GM20000 (cell line): ENCODE measurements at regions not wholly inside any gene's neighbourhood (a gene's known extent, or its start where the extent isn't known, plus 50 kb on each side); places are given as distances from the start of the nearest gene placed in this dataset.
"Not testable (repeated sequence)": the region's sequence is repeated elsewhere in the genome, so short reads cannot be mapped to it uniquely, and the experiment has no call there.

Source experiments
- DNase-seq: peaks from one replicate; pipeline ENCODE4 v3.0.0; 2012; ENCODE audit warnings: low spot score
- TF ChIP-seq, protein P1 (sequence below): IDR thresholded peaks from 2 replicates; pipeline ENCODE4 v1.5.1; 2012; ENCODE audit warnings: mild to moderate bottlenecking, control low read depth; ENCODE audit errors: extremely low read depth, missing control alignments

DNA sequence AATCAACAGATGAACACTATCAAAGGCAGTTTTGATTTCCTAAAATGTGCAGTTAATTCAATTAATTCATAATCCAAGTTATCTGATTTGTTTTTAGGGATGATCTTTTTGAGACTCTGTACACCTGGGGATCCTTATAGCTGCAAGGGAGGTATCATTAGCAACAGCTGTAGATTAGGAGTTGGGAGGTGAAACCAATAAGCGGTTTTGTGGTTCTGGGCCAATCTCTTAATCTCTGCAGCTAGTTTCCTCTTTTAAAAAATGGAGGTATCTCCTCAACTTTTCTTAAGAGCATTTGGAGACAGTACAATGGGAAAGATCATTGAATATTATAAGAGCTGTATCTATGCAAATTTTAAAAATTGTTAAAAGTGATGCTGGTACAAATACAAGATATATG, 126.0 kb downstream of the MC4R start:
- TF ChIP-seq, protein P1, sequence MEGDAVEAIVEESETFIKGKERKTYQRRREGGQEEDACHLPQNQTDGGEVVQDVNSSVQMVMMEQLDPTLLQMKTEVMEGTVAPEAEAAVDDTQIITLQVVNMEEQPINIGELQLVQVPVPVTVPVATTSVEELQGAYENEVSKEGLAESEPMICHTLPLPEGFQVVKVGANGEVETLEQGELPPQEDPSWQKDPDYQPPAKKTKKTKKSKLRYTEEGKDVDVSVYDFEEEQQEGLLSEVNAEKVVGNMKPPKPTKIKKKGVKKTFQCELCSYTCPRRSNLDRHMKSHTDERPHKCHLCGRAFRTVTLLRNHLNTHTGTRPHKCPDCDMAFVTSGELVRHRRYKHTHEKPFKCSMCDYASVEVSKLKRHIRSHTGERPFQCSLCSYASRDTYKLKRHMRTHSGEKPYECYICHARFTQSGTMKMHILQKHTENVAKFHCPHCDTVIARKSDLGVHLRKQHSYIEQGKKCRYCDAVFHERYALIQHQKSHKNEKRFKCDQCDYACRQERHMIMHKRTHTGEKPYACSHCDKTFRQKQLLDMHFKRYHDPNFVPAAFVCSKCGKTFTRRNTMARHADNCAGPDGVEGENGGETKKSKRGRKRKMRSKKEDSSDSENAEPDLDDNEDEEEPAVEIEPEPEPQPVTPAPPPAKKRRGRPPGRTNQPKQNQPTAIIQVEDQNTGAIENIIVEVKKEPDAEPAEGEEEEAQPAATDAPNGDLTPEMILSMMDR = no peak
- no peak for DNase-seq

DNA sequence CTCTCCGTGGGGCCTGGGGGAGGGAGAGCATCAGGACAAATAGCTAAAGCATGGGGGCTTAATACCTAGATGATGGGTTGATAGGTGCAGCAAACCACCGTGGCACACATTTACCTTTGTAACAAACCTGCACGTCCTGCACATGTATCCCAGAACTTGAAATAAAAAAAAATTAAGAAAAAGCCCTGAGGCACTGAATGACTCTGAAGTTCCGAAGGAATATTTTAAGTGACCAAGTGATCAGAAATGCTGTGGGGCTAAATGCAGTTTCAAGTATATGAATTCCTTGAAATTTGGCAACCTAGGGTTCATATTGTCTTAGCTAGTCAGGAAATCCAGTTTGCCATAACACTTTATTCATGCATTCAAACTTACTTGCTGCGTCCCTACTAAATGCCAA, 127.5 kb downstream of the MC4R start:
- TF ChIP-seq, protein P1 = no peak
- DNase-seq = no peak

DNA sequence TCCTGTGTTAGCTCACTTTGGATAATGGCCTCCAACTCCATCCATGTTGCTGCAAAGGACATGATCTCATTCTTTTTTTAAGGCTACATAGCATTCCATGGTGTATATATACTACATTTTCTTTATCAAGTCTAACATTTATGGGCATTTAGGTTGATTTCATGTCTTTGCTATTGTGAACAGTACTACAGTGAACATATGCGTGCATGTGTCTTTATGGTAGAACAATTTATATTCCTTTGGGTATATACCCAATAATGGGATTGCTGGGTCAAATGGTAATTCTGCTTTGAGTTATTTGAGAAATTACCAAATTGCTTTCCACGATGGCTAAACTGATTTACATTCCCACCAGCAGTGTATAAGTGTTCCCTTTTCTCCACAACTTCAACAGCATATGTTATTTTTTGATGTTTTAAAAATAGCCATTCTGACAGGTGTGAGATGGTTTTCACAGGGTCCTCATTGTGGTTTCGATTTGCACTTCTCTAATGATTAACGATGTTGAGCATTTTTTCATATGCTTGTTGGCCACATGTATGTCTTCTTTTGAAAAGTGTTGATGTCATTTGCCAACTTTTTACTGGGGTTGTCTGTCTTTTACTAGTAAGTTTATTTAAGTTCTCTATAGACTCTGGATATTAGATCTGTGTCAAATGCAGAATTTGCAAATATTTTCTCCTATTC, 133.4 kb downstream of the MC4R start:
- not testable (repeated sequence) for DNase-seq

DNA sequence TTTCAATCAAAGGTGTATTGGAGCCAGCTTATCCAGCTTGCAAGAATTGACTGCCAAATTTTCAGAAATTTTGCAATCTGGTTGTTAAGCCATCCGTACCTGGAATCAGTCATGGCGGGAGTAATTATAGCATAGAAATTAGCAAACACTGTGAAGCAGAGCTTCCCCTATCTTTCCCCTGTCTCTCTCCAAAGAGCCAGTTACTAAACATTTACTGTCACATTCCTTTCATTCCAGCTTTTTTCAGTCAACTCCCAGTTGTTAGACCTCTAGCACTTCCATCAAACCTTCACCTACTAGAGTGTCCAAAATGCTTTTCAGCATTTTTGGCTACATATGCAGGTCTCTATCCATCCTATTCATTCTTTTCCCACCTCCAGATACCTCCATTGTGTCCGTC, 137.4 kb downstream of the MC4R start:
- TF ChIP-seq, protein P1 = no peak
- no peak for DNase-seq

DNA sequence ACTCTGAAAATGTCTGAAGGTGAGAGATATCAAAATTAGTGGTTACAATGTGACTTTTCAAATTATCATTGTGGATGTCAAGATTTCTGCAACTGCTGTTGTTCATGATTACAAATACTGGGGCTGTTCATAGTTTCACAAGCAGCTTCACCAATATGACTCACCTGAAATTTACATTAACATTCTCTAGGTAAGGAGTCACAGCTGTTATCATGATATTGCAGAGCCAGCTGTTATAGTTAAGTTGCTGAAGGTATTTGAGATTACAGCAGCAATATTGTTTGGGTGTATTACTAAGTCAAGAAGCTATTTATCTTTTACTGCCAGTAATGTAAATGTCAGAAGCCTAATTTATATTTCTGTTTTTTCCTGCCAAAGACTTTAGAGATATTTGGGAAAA, 140.0 kb downstream of the MC4R start:
- TF ChIP-seq, protein P1 = no peak
- no peak for DNase-seq

DNA sequence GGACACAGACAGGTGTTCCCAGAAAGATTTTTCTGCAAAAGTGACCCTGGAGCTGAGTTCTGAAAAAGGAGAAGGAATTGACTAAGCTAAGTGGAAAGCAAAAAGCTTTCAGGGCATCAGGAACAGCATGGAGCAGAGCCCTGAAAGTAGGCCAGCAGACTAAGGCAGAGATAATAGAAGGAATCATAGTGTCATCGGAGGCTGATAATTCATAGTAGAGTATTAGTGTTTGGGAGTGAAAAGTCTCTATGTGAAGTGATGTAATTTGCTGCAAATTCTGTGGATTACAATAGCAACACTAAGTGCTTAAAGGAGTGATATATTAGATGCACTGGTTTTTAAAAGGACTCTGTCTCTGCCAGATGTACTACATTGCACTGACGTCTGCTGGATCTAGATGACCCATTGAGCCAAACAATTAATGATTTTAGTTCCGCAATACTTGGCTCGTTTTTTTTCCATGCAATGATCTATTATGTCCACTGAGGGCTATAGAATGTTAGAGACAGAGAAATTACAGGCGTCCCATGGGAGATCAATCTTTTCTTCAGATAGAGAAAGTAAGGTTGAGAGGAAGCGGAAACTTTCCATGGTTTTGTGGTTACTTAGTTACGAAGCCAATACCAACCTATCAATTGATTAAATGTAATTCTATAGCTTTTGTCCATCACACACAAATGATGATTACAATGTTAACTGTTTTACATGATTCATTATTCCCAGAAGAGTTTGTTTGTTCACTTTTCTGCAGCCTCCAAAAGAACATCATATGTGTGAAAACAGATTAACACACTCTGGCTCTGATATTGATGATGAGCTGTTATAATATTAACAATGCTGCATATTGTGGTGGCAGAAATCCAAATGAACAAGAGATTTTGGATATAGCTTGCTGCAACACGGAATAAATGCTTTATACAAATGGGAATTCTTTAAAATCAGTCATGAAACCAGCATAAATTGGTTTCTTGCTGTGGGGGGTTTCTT, 143.7 kb downstream of the MC4R start:
- TF ChIP-seq, protein P1 = no peak

DNA sequence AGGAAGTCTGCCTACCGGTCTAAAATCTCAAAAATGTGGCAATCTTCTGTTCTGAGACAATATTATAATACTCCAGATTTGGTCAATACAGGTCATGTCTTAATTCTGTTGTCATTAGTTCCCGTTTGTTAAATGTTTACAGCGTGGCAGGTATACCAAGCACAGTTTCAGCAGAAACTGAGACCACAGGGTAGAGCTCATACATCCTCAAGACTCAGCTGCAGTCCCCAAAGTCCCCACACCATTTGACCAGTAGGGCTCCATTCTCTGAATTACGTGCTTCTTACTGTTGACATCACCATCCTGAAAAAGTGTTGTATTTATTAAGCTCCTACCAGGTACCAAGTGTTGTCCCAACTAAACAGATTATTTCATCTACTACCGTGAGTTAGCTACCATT, 157.1 kb downstream of the MC4R start:
- TF ChIP-seq, protein P1 = no peak

More for the DNA sequence above, 143.7 kb downstream of the MC4R start:
- DNase-seq = no peak

More for the DNA sequence above, 157.1 kb downstream of the MC4R start:
- no peak for DNase-seq
